ENCODE measurements at regions not wholly inside any gene's neighbourhood (a gene's known extent, or its start where the extent isn't known, plus 50 kb on each side); places are given as distances from the start of the nearest gene placed in this dataset.

GRCh38 chr13:53180684-53181083 lies 152.1 kb downstream of the OLFM4 start:
- no peak overlapping the region for H3K4me3 ChIP-seq (ENCODE audit: low read depth, low read length)
- DNase-seq (ENCODE audit: low read depth) = no peak
- no peak for TF ChIP-seq CTCF (IDR thresholded peaks at IDR 0.05; ENCODE audit: insufficient read depth, low read depth, low read length)

GRCh38 chr13:53182724-53183123 lies 154.1 kb downstream of the OLFM4 start:
- TF ChIP-seq CTCF (IDR thresholded peaks at IDR 0.05; ENCODE audit: insufficient read depth, low read depth, low read length) = no peak
- DNase-seq (ENCODE audit: low read depth) = no peak
- H3K4me3 ChIP-seq (ENCODE audit: low read depth, low read length) = no peak overlapping the region

GRCh38 chr13:53188120-53188519 lies 159.5 kb downstream of the OLFM4 start:
- DNase-seq (ENCODE audit: low read depth) = no peak
- TF ChIP-seq CTCF (IDR thresholded peaks at IDR 0.05; ENCODE audit: insufficient read depth, low read depth, low read length) = no peak
- H3K4me3 ChIP-seq (ENCODE audit: low read depth, low read length) = no peak overlapping the region

GRCh38 chr13:53189162-53189561 lies 160.5 kb downstream of the OLFM4 start:
- DNase-seq (ENCODE audit: low read depth) = no peak
- no peak overlapping the region for H3K4me3 ChIP-seq (ENCODE audit: low read depth, low read length)
- TF ChIP-seq CTCF (IDR thresholded peaks at IDR 0.05; ENCODE audit: insufficient read depth, low read depth, low read length) = no peak

- no peak for DNase-seq (ENCODE audit: low read depth)
- TF ChIP-seq CTCF (IDR thresholded peaks at IDR 0.05; ENCODE audit: insufficient read depth, low read depth, low read length) = no peak
Observed at GRCh38 chr13:53191091-53191490, 162.5 kb downstream of the OLFM4 start.

GRCh38 chr13:53197424-53197823 lies 168.8 kb downstream of the OLFM4 start:
- no peak for TF ChIP-seq CTCF (IDR thresholded peaks at IDR 0.05; ENCODE audit: insufficient read depth, low read depth, low read length)
- DNase-seq (ENCODE audit: low read depth) = no peak
- no peak overlapping the region for H3K4me3 ChIP-seq (ENCODE audit: low read depth, low read length)

More at GRCh38 chr13:53191091-53191490, 162.5 kb downstream of the OLFM4 start:
- H3K4me3 ChIP-seq (ENCODE audit: low read depth, low read length) = no peak overlapping the region

- no peak overlapping the region for H3K4me3 ChIP-seq (ENCODE audit: low read depth, low read length)
- DNase-seq (ENCODE audit: low read depth) = no peak
- no peak for TF ChIP-seq CTCF (IDR thresholded peaks at IDR 0.05; ENCODE audit: insufficient read depth, low read depth, low read length)
Observed at GRCh38 chr13:53198017-53198416, 169.4 kb downstream of the OLFM4 start.
